Coronary artery (tissue), 2 donors: ENCODE measurements at regions not wholly inside any gene's neighbourhood (a gene's known extent, or its start where the extent isn't known, plus 50 kb on each side); places are given as distances from the start of the nearest gene placed in this dataset.
"Not testable (repeated sequence)": the region's sequence is repeated elsewhere in the genome, so short reads cannot be mapped to it uniquely, and the experiment has no call there.

Experiments used
- DNase-seq: peaks from one replicate; pipeline ENCODE4 v3.0.0-alpha.2; 2017; ENCODE audit warnings: low spot score
- H3K27ac ChIP-seq, 2 donors: fragments of 200-600 bp; sonication (generic); one replicate each; pipeline ENCODE4 v1.5.1; 2016 to 2019
- H3K4me3 ChIP-seq: fragments of 200-600 bp; sonication (generic); 2 replicates; pipeline ENCODE4 v1.5.1; 2016; ENCODE audit warnings: mild to moderate bottlenecking, moderate library complexity
- CTCF ChIP-seq: fragments of 200-600 bp; sonication (generic); IDR thresholded peaks from one replicate; pipeline ENCODE4 v1.5.1; 2019; ENCODE audit warnings: antibody characterized with exemption

GRCh38 chr4:15162465-15163283 lies 160.4 kb downstream of the CPEB2 start:
- DNase-seq: no peak
- TF ChIP-seq CTCF: no peak
- H3K27ac ChIP-seq: no peak overlapping the region

GRCh38 chr4:15163284-15163645 lies 161.0 kb downstream of the CPEB2 start:
- no peak overlapping the region for H3K4me3 ChIP-seq

More at GRCh38 chr4:15162465-15163283, 160.4 kb downstream of the CPEB2 start:
- no peak overlapping the region for H3K4me3 ChIP-seq

GRCh38 chr4:15164571-15164970 lies 162.3 kb downstream of the CPEB2 start:
- TF ChIP-seq CTCF: no peak
- DNase-seq: no peak
- Histone ChIP-seq H3K4me3 (no peak overlapping the region), H3K27ac (no peak overlapping the region)

More at GRCh38 chr4:15163284-15163645, 161.0 kb downstream of the CPEB2 start:
- TF ChIP-seq CTCF: no peak
- DNase-seq: no peak
- no peak overlapping the region for H3K27ac ChIP-seq

- no peak for TF ChIP-seq CTCF
Observed at GRCh38 chr4:15167743-15168142, 165.5 kb downstream of the CPEB2 start.

GRCh38 chr4:15168759-15169158 lies 166.5 kb downstream of the CPEB2 start:
- no peak overlapping the region for H3K27ac ChIP-seq
- DNase-seq: no peak
- TF ChIP-seq CTCF: no peak
- H3K4me3 ChIP-seq: no peak overlapping the region

More at GRCh38 chr4:15167743-15168142, 165.5 kb downstream of the CPEB2 start:
- Histone ChIP-seq H3K4me3 (no peak overlapping the region), H3K27ac (no peak overlapping the region)
- DNase-seq: no peak

GRCh38 chr4:15171725-15172124 lies 169.4 kb downstream of the CPEB2 start:
- no peak for TF ChIP-seq CTCF
- no peak overlapping the region for H3K27ac ChIP-seq
- no peak for DNase-seq
- H3K4me3 ChIP-seq: no peak overlapping the region

- Histone ChIP-seq H3K27ac (no peak overlapping the region), H3K4me3 (no peak overlapping the region)
- DNase-seq: no peak
- no peak for TF ChIP-seq CTCF
Observed at GRCh38 chr4:15173251-15173650, 171.0 kb downstream of the CPEB2 start.

- not testable (repeated sequence) for H3K4me3 ChIP-seq
Observed at GRCh38 chr4:15174168-15174567, 171.9 kb downstream of the CPEB2 start.

GRCh38 chr4:15179842-15180241 lies 177.6 kb downstream of the CPEB2 start:
- not testable (repeated sequence) for H3K27ac ChIP-seq, DNase-seq, H3K4me3 ChIP-seq

More at GRCh38 chr4:15174168-15174567, 171.9 kb downstream of the CPEB2 start:
- H3K27ac ChIP-seq, DNase-seq: not testable (repeated sequence)
